OCI-M1 (cell line): ENCODE measurements at regions not wholly inside any gene's neighbourhood (a gene's known extent, or its start where the extent isn't known, plus 50 kb on each side); places are given as distances from the start of the nearest gene placed in this dataset.
"Not testable (repeated sequence)": the region's sequence is repeated elsewhere in the genome, so short reads cannot be mapped to it uniquely, and the experiment has no call there.

Source experiments
- DNase-seq: peaks from one replicate; lab custom pipeline; 2025; lab: John Stamatoyannopoulos, UW

DNA sequence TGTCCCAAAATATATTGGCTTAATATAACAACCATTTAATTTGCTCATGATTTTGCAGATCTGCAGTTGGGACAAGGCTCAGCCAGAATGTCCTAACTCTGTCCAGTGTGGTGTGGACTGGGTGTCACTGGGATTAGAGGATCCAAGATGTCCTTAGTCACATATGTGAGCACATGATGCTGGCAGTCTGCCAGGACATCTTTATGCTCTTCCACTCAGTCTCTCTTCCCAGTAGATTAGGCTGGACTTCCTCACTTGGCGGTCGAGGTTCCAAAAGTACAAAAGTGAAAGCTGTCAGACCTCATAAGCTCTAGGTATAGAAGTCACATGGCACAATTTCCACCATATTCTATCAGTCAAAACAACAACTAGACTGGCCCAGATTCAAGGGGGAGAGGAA lies 167.9 kb upstream of the NTF3 start:
- peak; percentile 22 for DNase-seq

DNA sequence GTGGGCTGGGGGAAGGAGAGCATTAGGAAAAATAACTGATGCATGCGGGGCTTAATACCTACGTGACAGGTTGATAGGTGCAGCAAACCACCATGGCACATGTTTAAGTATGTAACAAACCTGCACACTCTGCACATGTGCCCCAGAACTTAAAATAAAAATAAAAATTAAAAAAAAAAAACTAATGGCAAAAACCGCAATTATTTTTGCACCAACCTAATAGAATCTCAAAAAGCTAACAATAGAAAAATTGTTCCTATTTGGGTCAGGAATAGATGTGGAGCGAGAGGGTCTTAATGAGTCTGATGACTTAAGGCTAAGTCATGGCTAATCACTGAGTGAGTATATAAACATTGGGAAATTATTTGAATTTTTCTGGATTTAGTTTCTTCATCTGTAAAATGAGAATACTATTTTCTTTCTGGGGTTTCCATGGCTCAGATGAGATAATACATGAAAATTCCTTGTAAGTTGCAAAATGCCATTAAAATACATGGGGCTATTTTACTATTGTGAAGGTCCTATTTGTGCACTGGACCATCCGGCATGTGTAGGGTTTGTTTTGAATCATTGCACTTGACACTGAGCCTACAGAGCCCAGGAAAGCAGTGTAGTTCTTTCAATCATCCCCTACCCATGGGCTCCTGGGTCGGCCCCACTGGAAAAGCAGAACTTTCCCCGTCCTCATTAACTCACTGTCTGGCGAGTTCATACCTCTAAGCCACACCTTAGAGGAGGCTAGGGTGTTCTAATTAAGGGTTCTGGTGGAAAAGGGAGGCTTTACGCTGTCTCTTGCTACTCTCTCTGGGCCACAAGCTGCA lies 164.1 kb upstream of the NTF3 start:
- no peak for DNase-seq

DNA sequence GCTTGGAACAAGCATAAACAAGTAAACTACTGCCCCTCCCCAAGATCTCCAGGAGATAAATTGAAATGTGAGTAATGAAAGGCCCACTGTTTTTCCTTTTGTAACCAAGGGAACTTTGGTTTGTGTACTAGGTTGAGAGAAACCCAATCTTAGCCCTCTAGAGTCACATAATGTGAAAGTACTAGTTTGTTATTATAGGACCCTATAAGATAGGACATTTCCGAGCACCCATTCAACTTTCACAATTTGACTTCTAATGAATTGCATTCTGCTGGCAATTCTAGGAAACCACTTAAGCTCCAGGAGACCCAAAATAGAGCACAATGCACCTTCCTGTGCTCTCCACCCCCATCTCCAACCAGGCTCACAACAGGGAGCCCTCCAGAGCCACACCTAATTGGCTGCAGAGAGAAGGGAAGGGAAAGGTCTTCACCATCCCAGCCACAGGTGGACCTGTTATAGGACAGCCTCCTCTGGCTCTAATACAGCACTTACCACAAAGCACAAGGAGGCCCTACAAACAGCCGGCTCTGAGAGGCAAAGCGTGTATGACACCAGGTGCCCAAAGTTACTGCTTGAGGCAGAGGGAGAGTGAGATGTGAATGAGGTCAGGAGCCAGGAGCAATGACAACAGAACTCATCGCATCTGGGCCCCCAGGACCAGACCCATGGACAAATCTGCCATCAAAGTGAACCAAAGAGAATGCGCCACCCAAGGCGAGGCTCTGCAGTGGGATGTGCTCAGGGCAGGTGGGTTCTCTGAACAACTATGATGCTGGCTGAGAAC lies 163.3 kb upstream of the NTF3 start:
- no peak for DNase-seq

DNA sequence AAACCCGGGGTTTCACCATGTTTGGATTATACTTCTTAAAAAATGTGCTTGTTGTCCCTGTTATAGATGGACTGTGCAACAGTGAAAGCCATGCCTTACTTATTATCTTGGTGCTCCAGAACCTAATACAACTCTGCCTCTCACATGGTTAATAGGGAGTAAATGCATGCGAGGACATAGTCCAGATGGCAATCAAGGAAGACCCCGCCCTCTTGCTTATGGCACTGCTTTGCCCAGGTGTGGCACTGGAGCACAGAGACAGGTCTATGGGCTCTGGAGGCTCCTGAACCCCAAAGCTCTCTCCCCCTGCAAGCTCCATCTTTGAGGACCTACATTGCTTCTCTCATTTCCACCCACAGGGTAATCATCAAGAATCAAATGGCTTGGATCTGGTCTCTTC lies 162.1 kb upstream of the NTF3 start:
- no peak for DNase-seq

DNA sequence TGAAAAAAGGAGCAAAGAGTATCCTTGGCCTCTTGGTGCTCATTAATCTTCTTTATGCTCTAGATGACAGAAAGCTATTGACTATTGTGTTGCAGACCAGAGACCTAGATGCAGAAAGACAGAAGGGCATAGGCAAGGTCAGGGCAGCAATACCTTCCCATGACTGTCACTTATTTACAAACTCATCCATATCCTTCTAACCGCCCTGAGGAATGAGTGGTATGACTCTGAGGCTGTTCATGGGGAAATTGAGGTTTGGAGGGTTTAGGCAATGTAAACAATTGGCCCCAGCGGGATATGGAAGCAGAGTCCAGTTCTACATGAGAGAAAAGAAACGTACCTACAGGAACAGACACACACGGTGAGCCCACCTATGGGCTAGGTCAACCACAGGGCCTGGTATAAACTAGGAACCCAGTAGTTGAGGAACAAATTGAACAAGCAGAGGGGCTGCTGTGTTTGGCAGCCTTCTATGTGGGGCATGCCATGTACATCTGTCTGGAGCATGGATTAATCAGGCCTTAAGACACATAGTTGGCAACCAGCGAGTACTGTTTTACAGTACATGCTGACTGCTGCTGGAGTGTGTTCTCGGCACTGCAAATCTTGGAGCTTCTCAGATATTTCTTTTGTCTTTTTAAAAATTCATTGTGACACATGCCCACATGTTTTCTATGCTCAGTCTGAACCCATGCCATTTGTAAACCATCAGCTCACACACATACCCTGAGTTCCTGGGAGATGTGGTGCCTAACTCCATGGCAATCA lies 159.7 kb upstream of the NTF3 start:
- no peak for DNase-seq

DNA sequence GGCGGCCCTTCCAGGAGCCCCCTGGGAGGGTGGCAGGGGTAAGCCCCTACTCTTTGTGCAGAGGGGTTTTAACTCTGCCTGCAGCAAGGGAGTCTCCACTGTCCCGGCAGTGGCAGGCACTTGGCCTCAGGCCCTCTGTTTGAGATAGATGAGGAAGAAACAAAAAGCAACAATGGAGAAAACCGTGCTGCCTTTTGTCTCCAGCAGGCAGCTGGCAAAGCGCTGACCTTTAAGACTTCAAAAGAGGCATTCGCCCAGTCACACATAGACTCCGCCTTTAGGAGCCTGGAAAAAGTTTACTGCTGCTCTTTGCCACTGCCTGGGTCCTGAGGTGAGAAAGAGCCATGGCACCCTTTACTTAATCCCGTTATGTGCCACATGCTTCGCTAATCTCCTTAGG lies 158.2 kb upstream of the NTF3 start:
- no peak for DNase-seq

DNA sequence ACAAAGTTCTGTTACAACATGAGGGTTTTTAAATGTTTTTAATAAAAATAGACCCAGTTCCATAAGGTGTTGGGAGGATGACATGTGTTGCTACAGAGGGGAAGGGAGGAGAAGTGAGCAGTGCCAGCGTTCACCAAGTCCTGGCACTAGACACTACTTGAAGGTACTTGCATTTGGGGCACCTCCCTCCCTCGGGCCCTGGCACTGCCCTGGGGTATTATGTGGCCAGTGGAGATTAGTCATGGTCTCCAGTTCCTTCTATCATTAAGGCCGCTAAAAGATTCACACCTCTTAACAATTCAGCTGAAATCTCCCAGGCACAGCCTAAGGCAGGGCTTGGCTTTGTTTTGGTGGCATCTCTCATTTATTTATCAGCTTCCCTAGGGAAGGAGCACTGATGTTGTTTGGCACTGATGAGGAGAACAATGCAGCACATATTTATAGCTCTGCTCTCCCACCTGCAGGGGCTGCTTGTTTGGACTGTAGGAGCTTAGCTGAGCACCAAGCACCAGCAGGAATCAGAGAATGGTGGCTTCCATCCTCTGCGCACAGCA lies 155.5 kb upstream of the NTF3 start:
- DNase-seq, result no peak

DNA sequence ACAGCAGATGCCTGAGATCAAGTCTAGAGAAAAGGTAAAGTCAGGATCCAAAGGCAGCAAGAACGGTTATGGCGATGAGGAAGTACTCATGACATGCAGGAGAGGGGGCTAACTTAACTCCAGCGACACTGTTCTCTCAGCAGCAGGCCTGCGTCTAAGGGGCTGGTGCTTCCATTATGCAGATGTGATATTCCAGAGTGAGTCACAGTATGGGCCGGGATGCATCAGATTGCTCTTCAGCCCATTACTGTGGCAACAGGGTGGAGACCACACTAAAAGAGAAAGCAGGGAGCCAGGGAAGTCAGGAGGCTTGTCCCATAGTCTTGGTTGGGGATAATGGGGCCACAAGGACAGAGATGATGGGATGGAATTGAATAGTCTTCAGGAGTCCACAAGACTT lies 151.8 kb upstream of the NTF3 start:
- no peak for DNase-seq

DNA sequence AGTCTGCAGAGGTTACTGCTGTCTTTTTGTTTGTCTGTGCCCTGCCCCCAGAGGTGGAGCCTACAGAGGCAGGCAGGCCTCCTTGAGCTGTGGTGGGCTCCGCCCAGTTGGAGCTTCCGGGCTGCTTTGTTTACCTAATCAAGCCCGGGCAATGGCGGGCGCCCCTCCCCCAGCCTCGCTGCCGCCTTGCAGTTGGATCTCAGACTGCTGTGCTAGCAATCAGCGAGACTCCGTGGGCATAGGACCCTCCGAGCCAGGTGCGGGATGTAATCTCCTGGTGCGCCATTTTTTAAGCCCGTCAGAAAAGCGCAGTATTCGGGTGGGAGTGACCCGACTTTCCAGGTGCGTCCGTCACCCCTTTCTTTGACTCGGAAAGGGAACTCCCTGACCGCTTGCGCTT lies 141.5 kb upstream of the NTF3 start:
- DNase-seq, result not testable (repeated sequence)

DNA sequence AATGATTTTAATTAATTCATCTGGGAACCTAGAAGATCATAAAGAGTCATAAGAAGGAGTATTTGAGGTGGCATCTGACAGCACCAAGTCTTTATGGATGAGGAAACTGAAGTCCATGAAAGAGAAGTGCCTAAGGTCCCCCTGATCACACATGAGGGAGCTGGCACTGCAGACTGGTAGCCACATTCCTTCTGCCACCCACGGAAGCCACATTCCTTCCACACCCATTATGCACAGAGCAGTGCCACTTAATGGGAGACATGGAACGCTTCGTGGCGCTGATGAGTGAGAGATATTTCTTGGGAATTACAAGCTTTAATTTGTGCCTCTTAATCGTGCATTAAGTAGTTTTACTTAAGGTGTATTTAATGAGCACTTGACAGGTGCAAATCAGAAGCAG lies 139.3 kb upstream of the NTF3 start:
- DNase-seq, result no peak

DNA sequence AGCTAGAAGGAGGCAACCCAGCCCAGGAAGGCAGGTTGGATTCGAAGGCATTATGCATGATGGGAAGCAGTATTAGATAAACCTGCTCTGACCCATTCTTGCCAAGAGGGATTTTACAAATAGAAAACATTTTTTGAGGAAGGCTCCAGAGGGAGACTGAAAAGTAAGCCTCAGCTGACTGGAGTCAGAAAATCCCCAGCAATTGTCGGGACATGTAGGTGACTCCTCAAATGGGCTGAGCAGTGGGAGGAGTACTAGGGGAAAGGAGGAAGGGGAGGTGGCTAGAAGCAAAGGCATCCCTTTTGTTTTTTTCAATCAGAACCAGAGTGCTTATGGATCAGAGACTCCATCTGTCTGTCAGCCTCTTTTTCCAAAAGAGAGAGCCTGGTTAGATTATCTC lies 138.1 kb upstream of the NTF3 start:
- no peak for DNase-seq

DNA sequence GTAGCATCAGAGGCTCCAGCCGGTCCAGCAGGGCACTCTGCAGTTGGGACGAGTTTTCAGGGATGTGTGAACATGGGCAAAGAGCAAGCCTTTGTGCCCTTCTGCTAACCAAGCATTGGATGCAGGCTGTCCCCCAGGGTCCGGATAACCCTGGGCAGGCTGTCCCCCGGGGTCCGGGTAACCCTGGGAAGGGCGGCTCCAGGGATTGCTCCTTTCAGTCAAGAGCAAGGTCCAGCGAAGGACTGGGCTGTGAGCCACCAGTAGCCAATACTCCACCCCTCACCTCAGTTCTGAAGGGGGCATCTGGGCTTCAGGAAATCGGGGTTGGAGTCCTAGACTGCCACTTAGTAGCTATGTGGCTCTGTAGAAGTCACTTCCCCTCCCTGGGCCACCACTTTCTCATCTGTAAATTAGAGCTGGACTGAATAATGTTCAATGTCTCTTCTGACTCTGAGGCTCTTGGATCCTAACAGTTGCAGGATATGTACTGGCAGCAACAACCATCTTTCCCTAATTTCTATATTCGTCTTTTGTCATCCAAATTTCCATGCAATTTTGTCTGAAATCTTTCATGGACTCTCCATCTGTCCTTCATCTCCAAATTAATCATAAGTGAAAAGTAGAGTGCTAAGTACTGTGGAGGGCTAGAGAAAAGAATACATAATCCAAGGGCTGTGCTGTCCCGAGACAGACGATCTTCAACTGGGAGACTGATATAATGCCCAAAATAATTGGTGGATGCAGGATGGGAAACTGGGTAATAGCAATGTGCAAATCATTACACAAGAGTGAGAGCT lies 137.4 kb upstream of the NTF3 start:
- no peak for DNase-seq

DNA sequence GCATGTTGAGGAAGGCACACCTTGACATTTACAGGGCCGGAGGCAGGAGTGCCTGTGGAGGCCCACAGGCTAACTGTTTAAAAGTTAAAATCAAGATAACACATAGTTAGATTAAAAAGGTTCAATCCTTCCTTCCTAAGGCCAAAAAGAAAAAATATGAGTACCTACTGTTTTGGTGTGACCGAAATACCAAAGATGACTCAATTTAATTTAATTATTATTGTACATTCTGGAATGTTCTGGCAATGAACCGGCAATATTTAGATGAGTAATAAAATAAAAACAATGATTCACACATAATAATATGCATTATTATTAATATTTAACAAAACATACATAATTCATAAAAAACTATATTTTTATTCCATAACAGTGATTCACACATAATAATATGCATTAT lies 136.8 kb upstream of the NTF3 start:
- DNase-seq, result no peak

DNA sequence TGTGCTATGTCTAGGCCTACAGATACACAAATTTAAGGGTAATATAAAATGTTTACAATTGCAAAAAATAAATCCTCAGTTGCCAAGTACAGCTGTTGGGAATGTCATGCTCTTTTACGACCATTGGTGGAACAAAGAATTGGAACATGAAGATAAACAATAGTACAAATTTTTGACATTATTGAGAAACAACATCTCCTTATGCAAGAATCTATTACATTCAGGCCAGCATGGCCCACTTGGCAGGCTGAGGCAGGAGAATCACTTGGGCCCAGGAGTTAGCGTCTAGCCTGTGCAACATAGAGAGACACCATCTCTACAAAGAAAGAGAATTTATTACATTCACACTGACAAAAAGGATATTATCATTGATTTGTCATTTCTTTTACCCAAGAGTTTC lies 135.9 kb upstream of the NTF3 start:
- no peak for DNase-seq

DNA sequence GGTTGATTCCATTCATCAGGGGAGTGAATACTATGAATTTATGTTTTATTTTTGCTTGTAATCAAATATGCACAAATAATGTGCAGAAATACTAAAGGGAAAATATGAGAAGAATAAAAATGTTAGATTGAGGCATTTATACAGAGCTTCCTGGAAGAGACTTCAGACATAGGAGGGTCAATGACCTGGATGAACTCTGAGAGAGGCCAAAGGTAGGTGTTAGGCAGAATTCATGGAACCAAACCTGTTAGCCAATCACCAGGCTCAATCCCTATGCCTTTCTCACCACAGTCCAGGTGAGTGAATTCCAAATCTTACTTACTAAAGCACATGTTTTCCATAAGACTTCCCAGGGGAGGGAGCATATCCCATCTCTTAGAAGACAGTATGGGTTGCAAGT lies 130.4 kb upstream of the NTF3 start:
- no peak for DNase-seq

DNA sequence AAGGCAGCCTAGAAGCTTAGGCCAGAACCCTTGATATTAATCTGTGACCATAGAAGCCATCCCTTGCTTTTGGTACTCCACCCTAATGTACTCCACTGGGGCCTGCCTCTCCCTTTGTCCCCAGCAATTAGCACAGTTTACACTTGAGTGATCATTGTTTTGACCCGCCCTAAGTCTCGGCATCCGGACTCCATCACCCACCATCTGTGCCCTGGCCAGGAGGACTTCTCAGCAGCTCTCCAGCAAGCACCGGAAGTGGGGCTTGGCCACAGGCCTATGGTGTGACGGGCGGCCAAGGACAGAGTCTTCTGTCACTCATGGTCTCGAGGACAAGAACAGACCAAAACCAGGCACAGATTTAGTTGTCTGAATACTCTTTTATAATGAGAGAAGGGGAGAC lies 126.5 kb upstream of the NTF3 start:
- no peak for DNase-seq

DNA sequence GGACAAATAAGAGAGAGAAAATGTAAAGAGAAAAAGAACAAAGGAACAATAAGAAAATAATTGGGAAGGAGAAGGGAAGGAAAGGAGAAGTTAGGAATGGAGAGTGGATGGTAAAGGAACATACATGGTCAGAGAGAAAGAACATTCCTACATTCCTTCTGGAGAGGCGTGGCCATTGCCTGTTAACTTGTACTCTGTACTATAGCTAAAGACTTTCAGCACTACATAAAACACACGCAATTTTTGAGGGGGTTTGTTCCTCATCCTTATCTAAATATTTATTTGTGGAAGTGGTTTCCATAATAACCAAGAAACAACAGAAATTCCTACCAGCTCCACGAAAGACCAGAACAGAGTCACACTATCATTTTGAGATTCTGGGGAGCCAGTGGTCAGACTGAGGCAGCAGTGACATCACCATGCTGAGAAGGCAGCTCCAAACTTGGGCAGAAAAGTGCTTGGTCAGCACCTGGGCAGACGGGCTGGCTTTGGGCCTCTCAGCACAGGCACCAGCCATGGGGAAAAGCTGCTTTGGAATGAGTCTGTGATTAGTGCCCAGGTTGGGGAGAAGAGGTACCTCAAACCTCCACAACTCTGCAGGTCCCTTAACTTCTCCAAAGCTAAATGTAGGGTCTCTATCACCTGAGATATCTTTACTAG lies 125.9 kb upstream of the NTF3 start:
- no peak for DNase-seq

DNA sequence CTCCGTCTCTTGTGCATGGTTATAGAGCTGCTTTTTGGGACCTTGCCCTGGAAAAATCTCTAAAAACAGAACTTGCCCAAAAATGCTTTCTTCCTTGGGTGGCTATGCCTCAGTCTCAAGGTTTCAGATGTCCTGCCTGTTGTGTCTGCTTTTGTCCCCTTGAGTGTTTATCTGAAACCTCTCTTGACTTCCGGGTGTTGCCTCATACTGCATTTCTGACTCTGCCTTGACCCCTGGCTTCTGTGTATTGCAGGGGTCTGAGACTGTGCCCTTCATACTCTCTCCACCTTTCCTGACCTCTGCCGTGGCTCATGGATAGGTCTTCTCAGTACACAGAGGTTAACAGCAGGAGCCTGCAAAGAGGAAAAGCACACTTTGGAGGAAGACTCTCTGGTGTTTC lies 124.8 kb upstream of the NTF3 start:
- no peak for DNase-seq

DNA sequence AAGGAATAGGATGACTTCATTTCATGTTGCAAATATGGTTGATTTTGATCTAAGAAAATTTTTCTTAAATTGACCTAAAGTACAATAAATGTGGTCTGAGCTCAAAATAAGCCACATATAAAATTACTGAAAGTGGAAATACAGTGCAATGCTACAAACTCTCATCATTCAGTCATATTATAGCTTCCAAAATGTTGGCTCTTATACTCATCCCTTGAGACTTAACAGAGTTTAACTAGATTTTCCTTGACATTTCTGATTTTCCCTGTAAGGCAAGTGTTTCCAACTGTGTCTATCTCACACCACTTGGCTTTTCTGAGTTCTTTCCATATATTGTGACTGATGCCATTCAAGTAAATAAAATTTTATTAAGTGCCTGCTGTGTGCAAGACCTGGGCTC lies 123.7 kb upstream of the NTF3 start:
- DNase-seq, result no peak

DNA sequence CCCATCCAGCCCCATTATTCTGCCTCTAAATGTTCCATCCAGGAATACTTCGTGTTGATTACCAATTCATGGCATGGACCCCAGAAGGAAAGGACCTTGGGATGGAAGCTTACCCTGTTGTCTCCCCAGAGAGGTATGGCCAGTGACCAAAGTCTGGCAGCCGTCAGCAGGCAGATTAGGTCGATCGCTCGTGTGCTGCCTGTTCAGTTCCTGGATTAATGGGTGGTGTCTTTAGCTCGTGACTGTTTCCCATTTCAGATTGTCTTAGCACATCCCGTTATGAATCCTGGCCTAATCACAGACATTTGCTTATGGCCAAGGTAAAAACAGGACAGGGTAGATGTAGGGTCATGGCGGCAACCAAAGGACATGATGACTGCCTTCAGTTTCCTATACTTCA lies 122.9 kb upstream of the NTF3 start:
- DNase-seq, result no peak

DNA sequence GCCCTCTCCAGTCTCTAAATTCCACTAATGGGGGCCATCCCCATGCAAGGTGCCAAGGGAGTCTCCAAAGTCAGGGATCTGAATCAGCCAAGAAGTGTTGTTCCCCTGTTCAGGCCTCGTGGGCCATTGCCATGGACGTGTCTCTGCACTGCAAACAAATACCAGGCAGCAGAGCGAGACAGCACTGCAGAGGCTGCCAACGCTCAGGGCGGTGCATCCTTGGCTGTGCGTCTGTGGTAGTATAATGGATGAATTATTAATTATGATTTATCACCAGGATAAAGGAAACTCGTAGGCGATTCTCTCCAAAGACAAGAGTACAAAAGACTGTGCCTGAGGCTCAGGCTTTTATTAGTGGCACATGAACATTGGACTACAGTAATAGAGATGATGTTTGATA lies 122.3 kb upstream of the NTF3 start:
- no peak for DNase-seq
